ENCODE measurements at regions not wholly inside any gene's neighbourhood (a gene's known extent, or its start where the extent isn't known, plus 50 kb on each side); places are given as distances from the start of the nearest gene placed in this dataset.

DNA sequence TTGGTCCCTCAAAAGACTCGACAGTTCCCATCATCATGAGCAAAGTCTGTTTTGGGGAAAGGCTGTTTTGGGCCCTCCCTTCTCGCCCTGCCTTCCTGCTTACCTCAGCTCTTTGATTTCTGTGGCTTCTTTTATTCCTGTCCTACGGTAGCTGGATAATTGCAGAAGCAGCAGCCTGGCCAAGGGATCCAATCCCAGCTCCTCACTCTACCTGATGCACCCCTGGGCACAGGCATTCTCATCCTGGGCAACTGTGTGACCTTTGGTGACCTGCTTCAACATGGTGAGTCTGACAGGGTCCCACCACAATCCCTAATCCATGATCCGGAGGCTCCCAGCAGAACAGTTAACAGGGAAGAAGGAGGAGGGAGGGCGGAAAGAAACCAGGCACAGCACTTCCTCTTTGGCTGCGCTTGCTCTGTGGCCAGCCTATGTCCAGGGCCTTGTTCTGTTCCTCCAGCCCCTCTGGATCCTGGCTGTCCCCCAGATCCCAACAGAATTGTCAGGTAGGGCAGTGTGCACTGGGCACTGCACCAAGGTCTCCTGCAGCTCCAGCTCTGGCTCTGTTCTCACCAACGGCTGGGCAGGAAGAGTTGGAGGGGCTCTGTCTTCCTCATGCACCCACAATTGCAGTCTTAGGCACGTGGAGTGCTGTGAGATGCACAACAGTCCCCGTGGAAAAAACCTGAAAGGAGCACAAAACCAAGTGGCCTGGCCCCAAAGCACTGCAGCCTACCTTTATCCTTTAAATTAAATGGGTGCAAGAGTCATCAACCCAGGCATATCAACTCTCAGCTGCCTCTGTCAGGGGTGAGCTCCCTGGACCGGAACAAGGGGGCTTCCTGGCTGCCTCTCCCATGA is 144.4 kb downstream of the PTPN20 start:
- TF ChIP-seq EP300 (IDR thresholded peaks at IDR 0.05): no peak
- no peak for TF ChIP-seq POLR2A (IDR thresholded peaks at IDR 0.05)
- TF ChIP-seq, protein P1, sequence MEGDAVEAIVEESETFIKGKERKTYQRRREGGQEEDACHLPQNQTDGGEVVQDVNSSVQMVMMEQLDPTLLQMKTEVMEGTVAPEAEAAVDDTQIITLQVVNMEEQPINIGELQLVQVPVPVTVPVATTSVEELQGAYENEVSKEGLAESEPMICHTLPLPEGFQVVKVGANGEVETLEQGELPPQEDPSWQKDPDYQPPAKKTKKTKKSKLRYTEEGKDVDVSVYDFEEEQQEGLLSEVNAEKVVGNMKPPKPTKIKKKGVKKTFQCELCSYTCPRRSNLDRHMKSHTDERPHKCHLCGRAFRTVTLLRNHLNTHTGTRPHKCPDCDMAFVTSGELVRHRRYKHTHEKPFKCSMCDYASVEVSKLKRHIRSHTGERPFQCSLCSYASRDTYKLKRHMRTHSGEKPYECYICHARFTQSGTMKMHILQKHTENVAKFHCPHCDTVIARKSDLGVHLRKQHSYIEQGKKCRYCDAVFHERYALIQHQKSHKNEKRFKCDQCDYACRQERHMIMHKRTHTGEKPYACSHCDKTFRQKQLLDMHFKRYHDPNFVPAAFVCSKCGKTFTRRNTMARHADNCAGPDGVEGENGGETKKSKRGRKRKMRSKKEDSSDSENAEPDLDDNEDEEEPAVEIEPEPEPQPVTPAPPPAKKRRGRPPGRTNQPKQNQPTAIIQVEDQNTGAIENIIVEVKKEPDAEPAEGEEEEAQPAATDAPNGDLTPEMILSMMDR (IDR thresholded peaks at IDR 0.05): no peak
